NCI-H146 treated with DMSO at 0.1 percent for 48 hours (cell line): ENCODE measurements at regions not wholly inside any gene's neighbourhood (a gene's known extent, or its start where the extent isn't known, plus 50 kb on each side); places are given as distances from the start of the nearest gene placed in this dataset.

Experiments used
- DNase-seq: peaks from one replicate; lab custom pipeline; 2025; ENCODE audit not compliant: unreplicated experiment; lab: John Stamatoyannopoulos, UW

- peak; percentile 60 for DNase-seq
Observed at GRCh38 chr3:168604767-168605166, 509.0 kb upstream of the GOLIM4 start.

GRCh38 chr3:168598250-168598649 is 502.5 kb upstream of the GOLIM4 start:
- DNase-seq = no peak

DNA sequence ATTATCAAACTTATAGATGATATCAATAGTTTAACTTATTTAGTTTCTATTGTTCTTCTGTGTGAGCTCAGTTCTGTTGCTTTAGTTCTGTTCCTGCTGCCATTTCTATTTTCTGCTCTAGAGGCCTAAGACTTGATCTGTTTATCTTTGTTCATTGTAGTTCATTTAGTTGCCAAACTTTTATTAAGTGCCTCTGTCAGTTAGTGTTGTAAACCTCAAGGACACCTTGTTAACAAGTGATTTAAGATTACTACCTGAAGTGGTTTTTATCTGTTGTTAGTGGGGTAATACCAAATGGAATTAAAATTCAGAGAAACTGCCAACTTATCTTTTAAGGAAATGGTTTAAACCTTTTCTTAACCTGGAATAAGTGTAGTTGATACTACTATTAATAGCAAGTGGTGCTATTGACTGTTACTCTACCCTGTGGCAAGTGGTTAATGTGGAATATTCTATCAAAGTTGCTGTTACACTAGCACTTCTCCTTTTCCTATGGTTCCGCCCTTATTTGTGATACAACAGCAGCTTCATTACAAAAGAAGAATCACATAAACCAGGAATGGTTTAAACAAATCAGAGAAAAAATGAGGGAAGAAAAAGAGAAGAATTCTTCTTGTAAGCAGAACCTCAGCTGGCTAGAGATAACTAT is 500.6 kb upstream of the GOLIM4 start:
- DNase-seq = no peak

GRCh38 chr3:168591587-168591986 is 495.9 kb upstream of the GOLIM4 start:
- DNase-seq = peak; percentile 89

DNA sequence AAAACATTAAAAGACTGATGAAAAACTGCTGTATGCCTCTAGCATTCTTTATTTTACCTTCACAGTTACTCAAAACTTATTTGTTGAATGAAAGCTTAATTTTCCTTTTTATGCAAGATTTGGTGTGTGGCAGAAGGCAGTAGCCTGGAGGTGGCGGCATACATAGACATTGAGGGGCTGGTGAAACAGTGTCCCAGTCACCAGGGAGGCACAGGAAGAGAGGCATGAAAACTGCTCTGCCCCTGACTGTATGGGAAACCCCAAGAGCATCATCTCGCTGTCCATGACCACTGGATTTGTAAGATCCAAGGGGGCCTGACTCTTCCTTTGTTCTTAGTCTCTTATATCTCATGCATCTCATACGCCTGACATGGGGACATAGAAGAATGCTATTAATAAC is 493.7 kb upstream of the GOLIM4 start:
- no peak for DNase-seq

GRCh38 chr3:168585544-168585943 is 489.8 kb upstream of the GOLIM4 start:
- no peak for DNase-seq

GRCh38 chr3:168583977-168584376 is 488.3 kb upstream of the GOLIM4 start:
- DNase-seq = no peak

DNA sequence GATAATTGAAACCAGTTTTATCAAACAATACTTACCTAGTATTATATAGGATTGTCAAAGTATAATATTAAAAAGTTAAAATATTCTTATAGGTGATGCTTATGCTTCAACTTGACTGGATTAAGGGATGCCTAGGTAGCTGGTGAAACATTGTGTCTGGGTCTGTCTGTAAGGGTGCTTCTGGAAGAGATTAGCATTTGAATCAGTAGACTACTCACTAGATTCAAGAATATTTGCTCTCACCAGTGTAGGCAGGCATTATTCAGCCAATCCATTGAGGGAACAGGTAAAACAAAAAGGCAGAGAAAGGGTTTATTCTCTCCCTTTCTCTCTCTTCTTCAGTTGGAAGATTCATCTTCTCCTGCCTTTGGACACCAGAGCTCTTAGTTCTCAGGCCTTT is 486.8 kb upstream of the GOLIM4 start:
- DNase-seq = no peak

DNA sequence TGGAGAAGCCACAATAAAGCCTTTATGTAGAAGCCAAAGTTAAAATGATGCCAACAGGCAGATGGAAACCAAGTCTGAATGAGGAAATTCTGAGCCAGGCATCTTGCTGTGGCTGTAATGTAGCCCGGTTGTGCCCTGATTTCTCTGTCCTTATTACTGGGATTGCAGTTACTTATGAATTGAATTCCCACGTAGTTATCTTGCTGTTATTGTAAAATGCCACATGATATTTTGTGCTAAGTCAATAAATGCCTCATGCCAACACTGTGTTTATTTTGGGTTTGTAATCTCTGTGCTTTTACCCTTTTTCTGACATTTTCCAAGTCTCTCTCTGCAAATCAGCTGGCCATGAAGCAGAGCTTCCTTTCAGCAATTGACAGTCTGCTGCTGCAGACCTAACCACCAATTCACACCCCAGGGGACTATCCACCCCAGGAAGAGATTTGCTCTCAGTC is 486.1 kb upstream of the GOLIM4 start:
- DNase-seq = peak; percentile 45

DNA sequence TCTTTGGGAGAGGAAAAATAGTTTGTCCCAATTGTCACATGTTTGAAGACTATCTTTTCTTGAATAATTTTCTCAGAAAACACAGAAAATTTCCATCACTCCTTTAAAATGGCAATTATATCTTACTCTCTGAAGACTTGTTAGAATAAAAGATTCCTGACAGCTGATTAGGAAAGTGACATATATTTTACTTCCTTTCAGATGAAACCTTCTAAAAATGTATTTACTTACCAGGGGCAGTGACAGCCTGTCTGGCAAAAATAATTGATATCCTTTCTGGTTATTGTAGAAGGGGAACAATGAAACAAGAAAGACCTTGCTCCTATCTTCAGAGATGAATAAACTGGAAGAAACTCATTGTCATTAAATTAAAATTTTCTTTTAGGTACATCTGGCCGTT is 483.3 kb upstream of the GOLIM4 start:
- DNase-seq = no peak

- DNase-seq = no peak
Observed at GRCh38 chr3:168575750-168576149, 480.0 kb upstream of the GOLIM4 start.

- DNase-seq = peak; percentile 56
Observed at GRCh38 chr3:168574455-168575158, 478.9 kb upstream of the GOLIM4 start.

- no peak for DNase-seq
Observed at GRCh38 chr3:168570404-168571155, 474.9 kb upstream of the GOLIM4 start.

DNA sequence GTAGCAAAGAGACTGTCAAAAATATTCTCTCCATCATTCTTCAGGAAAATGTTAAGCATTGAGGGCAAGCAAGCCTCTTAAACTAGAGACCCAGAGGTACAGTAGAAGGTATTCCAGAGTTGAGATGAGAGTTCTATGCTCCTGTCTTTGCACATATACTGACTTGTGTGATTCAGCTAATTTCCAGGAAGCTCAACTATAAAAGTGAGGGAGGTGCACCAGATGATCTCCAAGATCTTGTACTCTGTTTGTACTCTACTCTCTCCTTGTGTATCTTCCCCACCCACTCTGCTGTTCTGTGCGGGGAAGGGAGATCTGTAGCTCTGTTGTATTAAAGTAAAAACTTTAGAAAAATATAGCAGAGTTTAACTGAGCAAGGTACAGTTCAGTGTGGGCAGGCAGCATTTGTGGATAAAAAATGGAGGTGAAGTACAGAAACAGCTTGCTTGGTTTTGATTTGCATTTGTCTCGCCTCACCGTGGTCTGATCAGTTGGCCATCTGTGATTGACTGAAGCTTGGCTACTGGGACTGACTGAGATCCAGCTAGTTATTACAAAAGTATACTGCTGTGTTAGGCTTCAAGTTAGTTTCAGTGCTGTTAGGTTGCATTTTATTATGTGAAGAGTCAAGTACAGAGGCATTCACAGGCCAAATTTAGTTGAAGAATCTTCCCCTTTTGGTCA is 463.1 kb upstream of the GOLIM4 start:
- DNase-seq = no peak

DNA sequence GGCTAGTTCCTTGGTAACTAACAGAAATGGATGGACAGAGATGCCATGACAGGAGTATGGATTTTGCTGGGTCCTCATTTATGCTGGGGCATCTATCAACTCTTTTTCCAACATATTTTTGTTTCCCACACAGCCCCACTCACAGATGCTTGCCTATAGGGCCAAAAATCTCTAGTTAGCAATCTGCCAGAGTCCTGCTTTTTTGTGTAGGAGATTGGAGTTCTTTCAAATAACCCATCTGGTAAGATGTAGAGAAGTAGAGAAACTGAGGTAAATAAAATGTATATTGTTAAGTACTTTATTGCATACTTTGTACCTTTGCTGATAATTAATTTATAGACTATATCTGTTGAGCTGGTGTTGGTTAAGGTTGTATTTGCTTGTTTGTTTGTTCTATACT is 456.5 kb upstream of the GOLIM4 start:
- no peak for DNase-seq

GRCh38 chr3:168548719-168549118 is 453.0 kb upstream of the GOLIM4 start:
- peak; percentile 99 for DNase-seq

- no peak for DNase-seq
Observed at GRCh38 chr3:168546707-168547106, 451.0 kb upstream of the GOLIM4 start.

- no peak for DNase-seq
Observed at GRCh38 chr3:168545591-168545990, 449.9 kb upstream of the GOLIM4 start.

GRCh38 chr3:168544097-168544957 is 448.6 kb upstream of the GOLIM4 start:
- peak; percentile 22 for DNase-seq

DNA sequence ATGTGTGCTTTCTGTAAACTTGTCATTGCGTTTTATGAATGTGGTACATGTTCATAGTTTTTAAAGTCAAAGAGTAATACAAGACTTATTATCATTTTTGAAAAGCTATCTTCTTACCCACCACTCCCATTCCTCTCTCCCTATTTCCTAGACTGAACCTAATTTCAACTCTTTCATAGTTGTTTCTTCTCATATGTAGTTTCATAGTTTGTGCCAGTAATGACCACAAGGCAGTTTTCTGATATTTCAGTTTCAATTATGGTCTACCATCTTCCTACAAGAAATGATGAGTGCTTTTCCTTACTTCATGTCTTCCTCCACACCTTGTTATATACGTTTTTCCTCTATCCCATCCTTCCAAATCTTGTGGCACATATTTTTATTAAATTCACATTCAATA is 445.0 kb upstream of the GOLIM4 start:
- no peak for DNase-seq

- no peak for DNase-seq
Observed at GRCh38 chr3:168539909-168540308, 444.2 kb upstream of the GOLIM4 start.
